ENCODE measurements at regions not wholly inside any gene's neighbourhood (a gene's known extent, or its start where the extent isn't known, plus 50 kb on each side); places are given as distances from the start of the nearest gene placed in this dataset.

GRCh38 chr6:120938876-120939472 is 395.3 kb downstream of the TBC1D32 start:
- TF ChIP-seq, protein P1, sequence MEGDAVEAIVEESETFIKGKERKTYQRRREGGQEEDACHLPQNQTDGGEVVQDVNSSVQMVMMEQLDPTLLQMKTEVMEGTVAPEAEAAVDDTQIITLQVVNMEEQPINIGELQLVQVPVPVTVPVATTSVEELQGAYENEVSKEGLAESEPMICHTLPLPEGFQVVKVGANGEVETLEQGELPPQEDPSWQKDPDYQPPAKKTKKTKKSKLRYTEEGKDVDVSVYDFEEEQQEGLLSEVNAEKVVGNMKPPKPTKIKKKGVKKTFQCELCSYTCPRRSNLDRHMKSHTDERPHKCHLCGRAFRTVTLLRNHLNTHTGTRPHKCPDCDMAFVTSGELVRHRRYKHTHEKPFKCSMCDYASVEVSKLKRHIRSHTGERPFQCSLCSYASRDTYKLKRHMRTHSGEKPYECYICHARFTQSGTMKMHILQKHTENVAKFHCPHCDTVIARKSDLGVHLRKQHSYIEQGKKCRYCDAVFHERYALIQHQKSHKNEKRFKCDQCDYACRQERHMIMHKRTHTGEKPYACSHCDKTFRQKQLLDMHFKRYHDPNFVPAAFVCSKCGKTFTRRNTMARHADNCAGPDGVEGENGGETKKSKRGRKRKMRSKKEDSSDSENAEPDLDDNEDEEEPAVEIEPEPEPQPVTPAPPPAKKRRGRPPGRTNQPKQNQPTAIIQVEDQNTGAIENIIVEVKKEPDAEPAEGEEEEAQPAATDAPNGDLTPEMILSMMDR (conservative IDR thresholded peaks at IDR 0.05; ENCODE audit: low read length): no peak
- TF ChIP-seq EZH2phosphoT487 (IDR thresholded peaks at IDR 0.05; ENCODE audit: borderline replicate concordance, low read depth, low read length): no peak
